Epithelial cell of esophagus (primary cell): ENCODE measurements at regions not wholly inside any gene's neighbourhood (a gene's known extent, or its start where the extent isn't known, plus 50 kb on each side); places are given as distances from the start of the nearest gene placed in this dataset.

Experiments
- DNase-seq: peaks from one replicate; pipeline ENCODE4 v3.0.0; 2010; ENCODE audit warnings: low read depth
- H3K4me3 ChIP-seq: 2 replicates; pipeline ENCODE4 v1.5.1; 2011; ENCODE audit warnings: mild to moderate bottlenecking, low read length, control low read depth
- CTCF ChIP-seq: IDR thresholded peaks from 2 replicates; pipeline ENCODE4 v1.5.1; 2011; ENCODE audit warnings: low read depth, mild to moderate bottlenecking, low read length, control low read depth, inconsistent platforms; ENCODE audit not compliant: insufficient read depth; ENCODE audit errors: missing control alignments

DNA sequence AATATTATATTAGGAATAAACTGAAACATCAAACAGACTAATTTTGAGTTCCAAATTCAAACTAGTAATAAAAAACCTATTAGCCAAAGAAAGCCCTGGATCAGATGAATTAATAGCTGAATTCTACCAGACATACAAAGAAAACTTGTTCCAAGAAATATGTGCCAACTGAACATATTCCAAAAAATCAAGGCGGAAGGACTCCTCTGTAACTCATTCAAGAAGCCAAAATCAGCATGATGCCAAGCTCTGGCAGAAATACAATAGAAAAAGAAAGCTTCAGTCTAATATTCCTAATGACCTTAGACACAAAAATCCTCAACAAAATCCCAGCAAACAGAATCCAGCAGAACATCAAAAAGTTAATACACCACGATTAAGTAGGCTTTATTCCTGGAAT is 619.1 kb upstream of the COX7C start:
- TF ChIP-seq CTCF, result no peak
- DNase-seq, result no peak
- H3K4me3 ChIP-seq, result no peak overlapping the region

- no peak overlapping the region for H3K4me3 ChIP-seq
- no peak for DNase-seq
- TF ChIP-seq CTCF, result no peak
Measured at GRCh38 chr5:86008293-86008692, 609.4 kb upstream of the COX7C start.

DNA sequence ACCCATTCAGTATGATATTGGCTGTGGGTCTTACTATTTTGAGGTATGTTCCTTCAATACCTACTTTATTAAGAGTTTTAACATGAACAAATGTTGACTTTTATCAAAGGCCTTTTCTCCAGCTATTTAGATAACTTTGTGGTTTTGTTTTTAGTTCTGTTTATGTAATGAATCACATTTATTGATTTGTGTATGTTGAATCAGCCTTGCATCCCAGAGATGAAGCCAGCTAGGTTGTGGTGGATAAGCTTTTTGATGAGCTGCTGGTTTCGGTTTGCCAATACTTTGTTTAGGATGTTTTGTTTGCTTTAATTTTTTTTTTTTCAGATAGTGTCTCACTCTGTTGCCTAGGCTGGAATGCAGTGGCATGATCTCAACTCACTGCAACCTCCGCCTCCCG is 609.0 kb upstream of the COX7C start:
- DNase-seq, result no peak
- no peak for TF ChIP-seq CTCF
- H3K4me3 ChIP-seq, result no peak overlapping the region

- TF ChIP-seq CTCF, result no peak
- H3K4me3 ChIP-seq, result no peak overlapping the region
- DNase-seq, result no peak
Measured at GRCh38 chr5:86011937-86012336, 605.8 kb upstream of the COX7C start.

DNA sequence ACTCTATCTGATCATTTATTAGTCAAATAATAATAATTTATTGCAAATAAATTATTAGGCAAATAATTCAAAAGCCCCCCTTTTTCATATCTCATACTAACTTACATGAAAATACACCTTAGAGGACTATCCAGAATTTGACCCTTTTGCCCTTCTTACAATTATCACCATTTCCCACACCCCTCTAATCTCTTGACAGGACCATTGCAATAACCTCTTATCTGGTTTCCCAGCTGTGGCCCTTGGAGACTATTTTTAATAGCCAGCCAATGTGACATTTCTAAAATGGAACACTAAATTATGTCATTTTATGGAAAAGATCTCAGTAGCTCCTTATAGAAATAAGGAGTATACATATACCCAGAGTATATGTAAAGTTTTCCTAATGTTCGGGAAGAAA is 588.4 kb upstream of the COX7C start:
- H3K4me3 ChIP-seq, result no peak overlapping the region
- no peak for TF ChIP-seq CTCF

GRCh38 chr5:86030753-86031152 is 587.0 kb upstream of the COX7C start:
- DNase-seq, result no peak
- no peak overlapping the region for H3K4me3 ChIP-seq
- TF ChIP-seq CTCF, result no peak

More for the DNA sequence above, 588.4 kb upstream of the COX7C start:
- no peak for DNase-seq

- no peak for TF ChIP-seq CTCF
- DNase-seq, result no peak
- H3K4me3 ChIP-seq, result no peak overlapping the region
Measured at GRCh38 chr5:86038566-86038965, 579.2 kb upstream of the COX7C start.
